Loucy (cell line): ENCODE measurements at regions not wholly inside any gene's neighbourhood (a gene's known extent, or its start where the extent isn't known, plus 50 kb on each side); places are given as distances from the start of the nearest gene placed in this dataset.

Experiments
- EZH2phosphoT487 ChIP-seq: fragments of 200-600 bp; IDR thresholded peaks from 2 replicates; pipeline ENCODE4 v1.6.1; 2018; ENCODE audit warnings: antibody characterized with exemption, mild to moderate bottlenecking, moderate library complexity, borderline replicate concordance
- TF ChIP-seq, protein P1 (sequence below): fragments of 200-600 bp; sonication (generic); conservative IDR thresholded peaks from 2 replicates; pipeline ENCODE4 v1.5.1; 2014; ENCODE audit warnings: mild to moderate bottlenecking, antibody characterized with exemption, low read length

DNA sequence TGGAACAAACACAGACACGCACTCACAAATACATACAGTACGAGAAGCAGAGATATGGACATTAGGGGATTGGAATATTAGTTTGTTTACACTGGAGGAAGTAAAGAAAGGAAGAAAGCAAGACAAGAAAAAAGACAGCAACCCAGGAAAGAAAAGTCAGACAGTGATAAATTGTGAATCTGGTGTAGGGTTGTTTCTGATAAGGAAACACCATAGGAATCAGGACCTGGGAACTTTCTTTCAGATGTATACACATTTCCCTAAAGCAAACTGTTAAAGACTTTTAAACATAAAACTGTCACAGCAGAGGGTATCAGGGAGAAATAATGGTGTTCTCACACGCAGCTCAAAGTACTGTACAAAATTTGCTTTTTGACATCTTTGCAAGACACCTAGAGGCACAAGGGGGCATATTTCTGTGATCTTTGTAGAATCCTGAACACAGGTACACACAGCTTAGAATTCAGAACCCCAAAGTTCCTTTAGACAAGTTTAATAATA is 153.7 kb downstream of the TUSC7 start:
- TF ChIP-seq, protein P1, sequence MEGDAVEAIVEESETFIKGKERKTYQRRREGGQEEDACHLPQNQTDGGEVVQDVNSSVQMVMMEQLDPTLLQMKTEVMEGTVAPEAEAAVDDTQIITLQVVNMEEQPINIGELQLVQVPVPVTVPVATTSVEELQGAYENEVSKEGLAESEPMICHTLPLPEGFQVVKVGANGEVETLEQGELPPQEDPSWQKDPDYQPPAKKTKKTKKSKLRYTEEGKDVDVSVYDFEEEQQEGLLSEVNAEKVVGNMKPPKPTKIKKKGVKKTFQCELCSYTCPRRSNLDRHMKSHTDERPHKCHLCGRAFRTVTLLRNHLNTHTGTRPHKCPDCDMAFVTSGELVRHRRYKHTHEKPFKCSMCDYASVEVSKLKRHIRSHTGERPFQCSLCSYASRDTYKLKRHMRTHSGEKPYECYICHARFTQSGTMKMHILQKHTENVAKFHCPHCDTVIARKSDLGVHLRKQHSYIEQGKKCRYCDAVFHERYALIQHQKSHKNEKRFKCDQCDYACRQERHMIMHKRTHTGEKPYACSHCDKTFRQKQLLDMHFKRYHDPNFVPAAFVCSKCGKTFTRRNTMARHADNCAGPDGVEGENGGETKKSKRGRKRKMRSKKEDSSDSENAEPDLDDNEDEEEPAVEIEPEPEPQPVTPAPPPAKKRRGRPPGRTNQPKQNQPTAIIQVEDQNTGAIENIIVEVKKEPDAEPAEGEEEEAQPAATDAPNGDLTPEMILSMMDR: no peak
- TF ChIP-seq EZH2phosphoT487: no peak
